Activated T-cell treated with anti-CD3 and anti-CD28 coated beads, Interleukin-2, amount 50 U/mL, for 1 hour (primary cell): ENCODE measurements at regions not wholly inside any gene's neighbourhood (a gene's known extent, or its start where the extent isn't known, plus 50 kb on each side); places are given as distances from the start of the nearest gene placed in this dataset.
"Not testable (repeated sequence)": the region's sequence is repeated elsewhere in the genome, so short reads cannot be mapped to it uniquely, and the experiment has no call there.

Experiments
- DNase-seq: peaks from one replicate; pipeline ENCODE4 v3.0.0-alpha.2; 2020

GRCh38 chr12:131214936-131215335 is 261.2 kb downstream of the ADGRD1 start:
- not testable (repeated sequence) for DNase-seq

GRCh38 chr12:131216587-131216986 is 262.9 kb downstream of the ADGRD1 start:
- not testable (repeated sequence) for DNase-seq

- no peak for DNase-seq
These were observed 263.4 kb downstream of the ADGRD1 start for GRCh38 chr12:131217024-131217586.

- no peak for DNase-seq
These were observed 264.6 kb downstream of the ADGRD1 start for GRCh38 chr12:131218026-131218922.

GRCh38 chr12:131218923-131219669 is 265.4 kb downstream of the ADGRD1 start:
- no peak for DNase-seq

- DNase-seq: no peak
These were observed 266.1 kb downstream of the ADGRD1 start for GRCh38 chr12:131219670-131220330.

GRCh38 chr12:131220331-131220685 is 266.6 kb downstream of the ADGRD1 start:
- no peak for DNase-seq

GRCh38 chr12:131221061-131221956 is 267.6 kb downstream of the ADGRD1 start:
- DNase-seq: no peak

GRCh38 chr12:131221957-131222328 is 268.2 kb downstream of the ADGRD1 start:
- DNase-seq: no peak

GRCh38 chr12:131222329-131223139 is 268.8 kb downstream of the ADGRD1 start:
- no peak for DNase-seq

- DNase-seq: no peak
These were observed 269.6 kb downstream of the ADGRD1 start for GRCh38 chr12:131223171-131223761.

GRCh38 chr12:131223791-131224225 is 270.1 kb downstream of the ADGRD1 start:
- DNase-seq: no peak

GRCh38 chr12:131224226-131225065 is 270.7 kb downstream of the ADGRD1 start:
- not testable (repeated sequence) for DNase-seq

GRCh38 chr12:131225066-131225380 is 271.3 kb downstream of the ADGRD1 start:
- not testable (repeated sequence) for DNase-seq

- no peak for DNase-seq
These were observed 272.9 kb downstream of the ADGRD1 start for GRCh38 chr12:131226345-131227265.

GRCh38 chr12:131227641-131228040 is 273.9 kb downstream of the ADGRD1 start:
- DNase-seq: not testable (repeated sequence)

GRCh38 chr12:131229079-131229425 is 275.3 kb downstream of the ADGRD1 start:
- DNase-seq: not testable (repeated sequence)

GRCh38 chr12:131229426-131230339 is 276.0 kb downstream of the ADGRD1 start:
- no peak for DNase-seq
